Adrenal gland (tissue), 9 donors: ENCODE measurements at regions not wholly inside any gene's neighbourhood (a gene's known extent, or its start where the extent isn't known, plus 50 kb on each side); places are given as distances from the start of the nearest gene placed in this dataset.

Experiments used
- DNase-seq, 7 donors: peaks; one replicate each; pipeline ENCODE4 v3.0.0-alpha.2; 2019 to 2020
- H3K27ac ChIP-seq, 5 donors: fragments of 200-600 bp; sonication (generic) in 4 of 5; 1 replicate in 3 of 5; 2 replicates in 2 of 5; pipeline versions ENCODE4 v1.5.1 to v1.8.0; 2016 to 2020; ENCODE audit warnings: mild to moderate bottlenecking in 1 of 5
- H3K27me3 ChIP-seq: fragments of 200-600 bp; 2 replicates; pipeline ENCODE4 v1.8.0; 2021
- H3K36me3 ChIP-seq, 2 donors: fragments of 200-600 bp; replicated peaks in 1 of 2; 1 replicate in 1 of 2; 2 replicates in 1 of 2; pipeline versions ENCODE4 v1.5.1 to v1.8.0; 2018 to 2022
- H3K4me1 ChIP-seq, 2 donors: fragments of 200-600 bp; replicated peaks in 1 of 2; 1 replicate in 1 of 2; 2 replicates in 1 of 2; pipeline versions ENCODE4 v1.5.1 to v1.8.0; 2018 to 2021
- H3K4me3 ChIP-seq, 4 donors: fragments of 200-600 bp; sonication (generic) in 3 of 4; one replicate each; pipeline ENCODE4 v1.5.1; 2016 to 2018
- H3K9me3 ChIP-seq, 3 donors: fragments of 200-600 bp; sonication (generic) in 1 of 3; replicated peaks in 1 of 3; 1 replicate in 2 of 3; 2 replicates in 1 of 3; pipeline versions ENCODE4 v1.5.1 to v1.8.0; 2016 to 2021
- POLR2A ChIP-seq, 2 donors: fragments of 450-650 bp; IDR thresholded peaks; one replicate each; pipeline ENCODE4 v1.6.1; 2017; ENCODE audit warnings: antibody characterized with exemption in 2 of 2, mild to moderate bottlenecking in 2 of 2, moderate library complexity in 1 of 2
- WGBS, 4 donors: extraction: QIAGEN DNeasy Blood & Tissue Kit in 2 of 4; methylation state at CpG; one replicate each; pipeline versions ENCODE4 v1.1.5 to v1.1.7; 2013 to 2017; 5-methylcytosine and 5-hydroxymethylcytosine counted together
- intact Hi-C, 2 donors: fragments of 100-400 bp; cut with DNase I; formaldehyde crosslinking; loops; one replicate each; pipeline versions ENCODE4 v1.14.1 to v1.15.0; 2022 to 2023
- TF ChIP-seq, protein P1 (sequence below), 6 experiments: fragments of 450-650 bp in 4 of 6; fragments of 200-600 bp in 2 of 6; sonication (generic) in 1 of 6; IDR thresholded peaks; 1 replicate in 5 of 6; 2 replicates in 1 of 6; pipeline versions ENCODE4 v1.5.1 to v1.8.0; 2016 to 2021; ENCODE audit warnings: antibody characterized with exemption in 6 of 6, mild to moderate bottlenecking in 2 of 6, moderate library complexity in 1 of 6
- donor health status: healthy with polysubstance abuse.
- donor health status: Bipolar disorder and iron deficiency.
- donor health status: DM: yes; HTN: yes; CAD: no.
- donor health status: DM: no; HTN: no; CAD: no.
- donor health status: DM: no; HTN: no; CAD: no.

DNA sequence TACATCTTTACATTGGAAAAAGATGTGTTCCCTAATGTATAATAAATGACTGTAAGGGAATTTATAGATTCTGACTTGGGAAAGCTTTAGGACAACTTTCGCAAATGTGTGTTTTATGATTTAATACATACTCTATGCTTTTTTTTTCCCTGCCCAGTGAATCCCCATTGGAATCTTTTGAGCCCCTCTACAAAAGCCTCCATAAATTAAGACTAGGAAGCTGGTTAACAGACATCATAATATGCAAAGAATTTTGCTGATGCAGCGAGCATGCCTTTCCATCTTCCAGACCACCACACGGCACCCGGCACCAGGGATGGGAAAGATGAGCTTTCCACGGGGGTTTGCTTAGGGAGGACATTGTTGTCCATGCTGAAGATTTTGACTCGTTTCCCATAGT, 156.1 kb upstream of the IVNS1ABP start:
- H3K4me1 ChIP-seq = no peaks in the 10 kb centered on the region
- intact Hi-C loops = no loop called here
- no peak overlapping the region for H3K4me3 ChIP-seq
- no peaks in the 10 kb centered on the region for H3K27me3 ChIP-seq
- H3K9me3 ChIP-seq = no peaks in the 10 kb centered on the region
- TF ChIP-seq, protein P1, sequence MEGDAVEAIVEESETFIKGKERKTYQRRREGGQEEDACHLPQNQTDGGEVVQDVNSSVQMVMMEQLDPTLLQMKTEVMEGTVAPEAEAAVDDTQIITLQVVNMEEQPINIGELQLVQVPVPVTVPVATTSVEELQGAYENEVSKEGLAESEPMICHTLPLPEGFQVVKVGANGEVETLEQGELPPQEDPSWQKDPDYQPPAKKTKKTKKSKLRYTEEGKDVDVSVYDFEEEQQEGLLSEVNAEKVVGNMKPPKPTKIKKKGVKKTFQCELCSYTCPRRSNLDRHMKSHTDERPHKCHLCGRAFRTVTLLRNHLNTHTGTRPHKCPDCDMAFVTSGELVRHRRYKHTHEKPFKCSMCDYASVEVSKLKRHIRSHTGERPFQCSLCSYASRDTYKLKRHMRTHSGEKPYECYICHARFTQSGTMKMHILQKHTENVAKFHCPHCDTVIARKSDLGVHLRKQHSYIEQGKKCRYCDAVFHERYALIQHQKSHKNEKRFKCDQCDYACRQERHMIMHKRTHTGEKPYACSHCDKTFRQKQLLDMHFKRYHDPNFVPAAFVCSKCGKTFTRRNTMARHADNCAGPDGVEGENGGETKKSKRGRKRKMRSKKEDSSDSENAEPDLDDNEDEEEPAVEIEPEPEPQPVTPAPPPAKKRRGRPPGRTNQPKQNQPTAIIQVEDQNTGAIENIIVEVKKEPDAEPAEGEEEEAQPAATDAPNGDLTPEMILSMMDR (IDR thresholded peaks at IDR 0.05) = no peak
- TF ChIP-seq POLR2A (IDR thresholded peaks at IDR 0.05) = no peak
- 87 to 88% (median 88%) methylated on average over 6 of the region's 6 CpGs for WGBS, 4 donors
- H3K27ac ChIP-seq = no peak overlapping the region
- H3K36me3 ChIP-seq = no peaks in the 10 kb centered on the region
- DNase-seq = no peak

GRCh38 chr1:185468626-185469025, 151.6 kb upstream of the IVNS1ABP start:
- H3K27me3 ChIP-seq = no peaks in the 10 kb centered on the region
- intact Hi-C loops = no loop called here
- peaks cover 0 to 8% of the 10 kb centered on the region in 2 donors for H3K4me1 ChIP-seq
- no peak overlapping the region for H3K4me3 ChIP-seq
- H3K27ac ChIP-seq = no peak overlapping the region
- 94 to 100% (median 98%) methylated on average over 1 of the region's 1 CpG for WGBS, 4 donors
- H3K9me3 ChIP-seq = no peaks in the 10 kb centered on the region
- TF ChIP-seq, protein P1 (IDR thresholded peaks at IDR 0.05) = no peak
- TF ChIP-seq POLR2A (IDR thresholded peaks at IDR 0.05) = no peak
- no peaks in the 10 kb centered on the region for H3K36me3 ChIP-seq
- no peak for DNase-seq

- 93 to 95% (median 94%) methylated on average over 7 of the region's 7 CpGs for WGBS, 4 donors
- DNase-seq = no peak
- no peak overlapping the region for H3K4me3 ChIP-seq
- intact Hi-C loops = no loop called here
- TF ChIP-seq, protein P1 (IDR thresholded peaks at IDR 0.05) = no peak
- no peak for TF ChIP-seq POLR2A (IDR thresholded peaks at IDR 0.05)
- H3K27me3 ChIP-seq = no peaks in the 10 kb centered on the region
- H3K27ac ChIP-seq = no peak overlapping the region
- H3K9me3 ChIP-seq = no peaks in the 10 kb centered on the region
- peaks cover 0 to 8% of the 10 kb centered on the region in 2 donors for H3K4me1 ChIP-seq
- H3K36me3 ChIP-seq = no peaks in the 10 kb centered on the region
Measured at GRCh38 chr1:185467122-185467521, 150.1 kb upstream of the IVNS1ABP start.

- H3K9me3 ChIP-seq = no peaks in the 10 kb centered on the region
- no peak overlapping the region for H3K27ac ChIP-seq
- H3K4me3 ChIP-seq = no peak overlapping the region
- H3K4me1 ChIP-seq = peaks cover 0 to 8% of the 10 kb centered on the region in 2 donors
- no peak for TF ChIP-seq POLR2A (IDR thresholded peaks at IDR 0.05)
- TF ChIP-seq, protein P1 (IDR thresholded peaks at IDR 0.05) = no peak
- 36 to 44% (median 40%) methylated on average over 4 of the region's 4 CpGs for WGBS, 4 donors
- intact Hi-C loops = no loop called here
- no peaks in the 10 kb centered on the region for H3K36me3 ChIP-seq
- DNase-seq = no peak
- H3K27me3 ChIP-seq = no peaks in the 10 kb centered on the region
Measured at GRCh38 chr1:185464777-185465176, 147.7 kb upstream of the IVNS1ABP start.
